HCT116 (cell line): ENCODE measurements at regions not wholly inside any gene's neighbourhood (a gene's known extent, or its start where the extent isn't known, plus 50 kb on each side); places are given as distances from the start of the nearest gene placed in this dataset.

Experiments
- CTCF ChIP-seq, 3 experiments: fragments of 200-600 bp in 1 of 3; sonication (generic) in 1 of 3; IDR thresholded peaks in 2 of 3; conservative IDR thresholded peaks in 1 of 3; 2 replicates each; pipeline ENCODE4 v1.5.1; 2012 to 2017; ENCODE audit warnings: low read depth in 2 of 3, low read length in 2 of 3, antibody characterized with exemption in 1 of 3, borderline replicate concordance in 1 of 3, control low read depth in 1 of 3, mild to moderate bottlenecking in 1 of 3, mixed read lengths in 1 of 3, mixed run types in 1 of 3, moderate library complexity in 1 of 3; ENCODE audit not compliant: insufficient read depth in 1 of 3
- EZH2 ChIP-seq: fragments of 200-600 bp; sonication (generic); IDR thresholded peaks from 2 replicates; pipeline ENCODE4 v1.6.1; 2017; ENCODE audit warnings: antibody characterized with exemption, mixed run types
- EZH2phosphoT487 ChIP-seq: fragments of 200-600 bp; IDR thresholded peaks from 2 replicates; pipeline ENCODE4 v1.6.1; 2018; ENCODE audit warnings: antibody characterized with exemption, borderline replicate concordance
- MAX ChIP-seq: IDR thresholded peaks from 2 replicates; pipeline ENCODE4 v1.6.1; 2012
- POLR2A ChIP-seq: IDR thresholded peaks from 2 replicates; pipeline ENCODE4 v1.7.0; 2011; ENCODE audit warnings: borderline replicate concordance; ENCODE audit not compliant: insufficient read depth, insufficient read length; ENCODE audit errors: extremely low read depth
- POLR2AphosphoS5 ChIP-seq: IDR thresholded peaks from 2 replicates; pipeline ENCODE4 v1.6.1; 2011; ENCODE audit warnings: mild to moderate bottlenecking, low read depth, low read length, moderate library complexity
- SIN3A ChIP-seq: IDR thresholded peaks from 2 replicates; pipeline ENCODE4 v1.6.1; 2012; ENCODE audit warnings: low read depth
- SRF ChIP-seq: IDR thresholded peaks from 2 replicates; pipeline ENCODE4 v1.6.1; 2012; ENCODE audit warnings: low read depth
- TCF7L2 ChIP-seq: IDR thresholded peaks from 2 replicates; pipeline ENCODE4 v1.7.0; 2011; ENCODE audit warnings: borderline replicate concordance, inconsistent platforms; ENCODE audit not compliant: insufficient read depth, insufficient read length; ENCODE audit errors: extremely low read depth
- YY1 ChIP-seq: IDR thresholded peaks from 2 replicates; pipeline ENCODE4 v1.6.1; 2011; ENCODE audit warnings: low read length, low read depth, moderate library complexity, mild to moderate bottlenecking; ENCODE audit not compliant: insufficient replicate concordance; ENCODE audit errors: extremely low read depth
- ZFX ChIP-seq: fragments of 450-650 bp; IDR thresholded peaks from 2 replicates; pipeline ENCODE4 v1.6.1; 2017
- ZNF274 ChIP-seq: fragments of 200-500 bp; sonication (Bioruptor generic); IDR thresholded peaks from 2 replicates; pipeline ENCODE4 v1.6.1; 2014; ENCODE audit warnings: mild to moderate bottlenecking, low read depth, low read length, inconsistent platforms
- TF ChIP-seq, protein P1 (sequence below): IDR thresholded peaks from 2 replicates; pipeline ENCODE4 v1.6.1; 2012; ENCODE audit warnings: low read depth

- TF ChIP-seq YY1, result no peak
- TF ChIP-seq, protein P1, sequence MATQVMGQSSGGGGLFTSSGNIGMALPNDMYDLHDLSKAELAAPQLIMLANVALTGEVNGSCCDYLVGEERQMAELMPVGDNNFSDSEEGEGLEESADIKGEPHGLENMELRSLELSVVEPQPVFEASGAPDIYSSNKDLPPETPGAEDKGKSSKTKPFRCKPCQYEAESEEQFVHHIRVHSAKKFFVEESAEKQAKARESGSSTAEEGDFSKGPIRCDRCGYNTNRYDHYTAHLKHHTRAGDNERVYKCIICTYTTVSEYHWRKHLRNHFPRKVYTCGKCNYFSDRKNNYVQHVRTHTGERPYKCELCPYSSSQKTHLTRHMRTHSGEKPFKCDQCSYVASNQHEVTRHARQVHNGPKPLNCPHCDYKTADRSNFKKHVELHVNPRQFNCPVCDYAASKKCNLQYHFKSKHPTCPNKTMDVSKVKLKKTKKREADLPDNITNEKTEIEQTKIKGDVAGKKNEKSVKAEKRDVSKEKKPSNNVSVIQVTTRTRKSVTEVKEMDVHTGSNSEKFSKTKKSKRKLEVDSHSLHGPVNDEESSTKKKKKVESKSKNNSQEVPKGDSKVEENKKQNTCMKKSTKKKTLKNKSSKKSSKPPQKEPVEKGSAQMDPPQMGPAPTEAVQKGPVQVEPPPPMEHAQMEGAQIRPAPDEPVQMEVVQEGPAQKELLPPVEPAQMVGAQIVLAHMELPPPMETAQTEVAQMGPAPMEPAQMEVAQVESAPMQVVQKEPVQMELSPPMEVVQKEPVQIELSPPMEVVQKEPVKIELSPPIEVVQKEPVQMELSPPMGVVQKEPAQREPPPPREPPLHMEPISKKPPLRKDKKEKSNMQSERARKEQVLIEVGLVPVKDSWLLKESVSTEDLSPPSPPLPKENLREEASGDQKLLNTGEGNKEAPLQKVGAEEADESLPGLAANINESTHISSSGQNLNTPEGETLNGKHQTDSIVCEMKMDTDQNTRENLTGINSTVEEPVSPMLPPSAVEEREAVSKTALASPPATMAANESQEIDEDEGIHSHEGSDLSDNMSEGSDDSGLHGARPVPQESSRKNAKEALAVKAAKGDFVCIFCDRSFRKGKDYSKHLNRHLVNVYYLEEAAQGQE, result no peak
- TF ChIP-seq POLR2A, result no peak
- no peak for TF ChIP-seq CTCF (IDR thresholded peaks at IDR 0.05 in 2 of 3, conservative IDR thresholded peaks at IDR 0.05 in 1 of 3; ENCODE audit: borderline replicate concordance in 1 of 3, insufficient read depth in 1 of 3, low read depth in 2 of 3, low read length in 2 of 3)
- no peak for TF ChIP-seq MAX
- TF ChIP-seq TCF7L2, result no peak
- no peak for TF ChIP-seq ZFX
- TF ChIP-seq EZH2phosphoT487, result no peak
- TF ChIP-seq ZNF274, result no peak
- TF ChIP-seq EZH2, result no peak
- no peak for TF ChIP-seq POLR2AphosphoS5
- no peak for TF ChIP-seq SRF
- no peak for TF ChIP-seq SIN3A
Measured at GRCh38 chr1:213484333-213484732, 433.3 kb downstream of the RPS6KC1 start.
